ENCODE measurements at regions not wholly inside any gene's neighbourhood (a gene's known extent, or its start where the extent isn't known, plus 50 kb on each side); places are given as distances from the start of the nearest gene placed in this dataset.

DNA sequence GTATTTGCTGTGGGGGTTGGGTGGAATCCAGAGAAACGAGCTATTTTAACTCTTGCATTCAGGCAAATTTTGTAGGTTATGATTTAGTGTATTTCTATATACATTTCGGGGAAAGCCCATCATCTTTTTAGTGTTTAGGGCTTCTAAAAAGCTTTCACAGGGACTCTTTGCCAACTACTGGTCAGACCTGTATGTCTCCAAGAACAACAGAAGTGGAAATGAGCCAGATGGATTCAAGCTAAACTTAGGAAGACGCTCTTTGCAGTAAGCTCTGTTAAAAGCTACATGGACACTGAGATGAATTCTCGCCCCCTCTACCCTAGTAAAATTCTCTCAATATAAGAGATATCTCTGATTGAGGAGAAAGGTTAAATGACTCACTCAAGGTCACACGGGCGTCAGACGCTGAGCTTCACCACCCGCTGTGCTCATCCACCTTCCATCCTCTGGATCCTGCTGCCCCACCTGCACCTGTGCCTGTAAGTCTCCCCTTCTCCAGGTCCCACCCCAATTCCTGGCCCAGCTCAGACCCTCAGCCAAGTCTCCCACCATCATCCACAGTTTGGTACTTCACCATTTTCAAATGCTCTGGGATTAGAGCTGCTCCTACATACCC is 85.6 kb downstream of the MARCHF4 start:
- TF ChIP-seq USF2 (IDR thresholded peaks at IDR 0.05) (no peak), CTCF (IDR thresholded peaks at IDR 0.05) (no peak), JUN (IDR thresholded peaks at IDR 0.05) (no peak), MAX (IDR thresholded peaks at IDR 0.05) (no peak), MYC (IDR thresholded peaks at IDR 0.05; ENCODE audit: borderline replicate concordance, low read length) (no peak), RFX5 (IDR thresholded peaks at IDR 0.05) (no peak), SREBF2 (IDR thresholded peaks at IDR 0.05) (no peak), EP300 (IDR thresholded peaks at IDR 0.05) (no peak)
- TF ChIP-seq, protein P1, sequence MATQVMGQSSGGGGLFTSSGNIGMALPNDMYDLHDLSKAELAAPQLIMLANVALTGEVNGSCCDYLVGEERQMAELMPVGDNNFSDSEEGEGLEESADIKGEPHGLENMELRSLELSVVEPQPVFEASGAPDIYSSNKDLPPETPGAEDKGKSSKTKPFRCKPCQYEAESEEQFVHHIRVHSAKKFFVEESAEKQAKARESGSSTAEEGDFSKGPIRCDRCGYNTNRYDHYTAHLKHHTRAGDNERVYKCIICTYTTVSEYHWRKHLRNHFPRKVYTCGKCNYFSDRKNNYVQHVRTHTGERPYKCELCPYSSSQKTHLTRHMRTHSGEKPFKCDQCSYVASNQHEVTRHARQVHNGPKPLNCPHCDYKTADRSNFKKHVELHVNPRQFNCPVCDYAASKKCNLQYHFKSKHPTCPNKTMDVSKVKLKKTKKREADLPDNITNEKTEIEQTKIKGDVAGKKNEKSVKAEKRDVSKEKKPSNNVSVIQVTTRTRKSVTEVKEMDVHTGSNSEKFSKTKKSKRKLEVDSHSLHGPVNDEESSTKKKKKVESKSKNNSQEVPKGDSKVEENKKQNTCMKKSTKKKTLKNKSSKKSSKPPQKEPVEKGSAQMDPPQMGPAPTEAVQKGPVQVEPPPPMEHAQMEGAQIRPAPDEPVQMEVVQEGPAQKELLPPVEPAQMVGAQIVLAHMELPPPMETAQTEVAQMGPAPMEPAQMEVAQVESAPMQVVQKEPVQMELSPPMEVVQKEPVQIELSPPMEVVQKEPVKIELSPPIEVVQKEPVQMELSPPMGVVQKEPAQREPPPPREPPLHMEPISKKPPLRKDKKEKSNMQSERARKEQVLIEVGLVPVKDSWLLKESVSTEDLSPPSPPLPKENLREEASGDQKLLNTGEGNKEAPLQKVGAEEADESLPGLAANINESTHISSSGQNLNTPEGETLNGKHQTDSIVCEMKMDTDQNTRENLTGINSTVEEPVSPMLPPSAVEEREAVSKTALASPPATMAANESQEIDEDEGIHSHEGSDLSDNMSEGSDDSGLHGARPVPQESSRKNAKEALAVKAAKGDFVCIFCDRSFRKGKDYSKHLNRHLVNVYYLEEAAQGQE (IDR thresholded peaks at IDR 0.05) = no peak
- TF ChIP-seq, protein P2, sequence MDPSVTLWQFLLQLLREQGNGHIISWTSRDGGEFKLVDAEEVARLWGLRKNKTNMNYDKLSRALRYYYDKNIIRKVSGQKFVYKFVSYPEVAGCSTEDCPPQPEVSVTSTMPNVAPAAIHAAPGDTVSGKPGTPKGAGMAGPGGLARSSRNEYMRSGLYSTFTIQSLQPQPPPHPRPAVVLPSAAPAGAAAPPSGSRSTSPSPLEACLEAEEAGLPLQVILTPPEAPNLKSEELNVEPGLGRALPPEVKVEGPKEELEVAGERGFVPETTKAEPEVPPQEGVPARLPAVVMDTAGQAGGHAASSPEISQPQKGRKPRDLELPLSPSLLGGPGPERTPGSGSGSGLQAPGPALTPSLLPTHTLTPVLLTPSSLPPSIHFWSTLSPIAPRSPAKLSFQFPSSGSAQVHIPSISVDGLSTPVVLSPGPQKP (IDR thresholded peaks at IDR 0.05; ENCODE audit: low read depth, low read length) = no peak
